ENCODE measurements at regions not wholly inside any gene's neighbourhood (a gene's known extent, or its start where the extent isn't known, plus 50 kb on each side); places are given as distances from the start of the nearest gene placed in this dataset.

GRCh38 chr12:24054416-24054815, 104.9 kb upstream of the SOX5 start (continued):
- TF ChIP-seq, protein P1, sequence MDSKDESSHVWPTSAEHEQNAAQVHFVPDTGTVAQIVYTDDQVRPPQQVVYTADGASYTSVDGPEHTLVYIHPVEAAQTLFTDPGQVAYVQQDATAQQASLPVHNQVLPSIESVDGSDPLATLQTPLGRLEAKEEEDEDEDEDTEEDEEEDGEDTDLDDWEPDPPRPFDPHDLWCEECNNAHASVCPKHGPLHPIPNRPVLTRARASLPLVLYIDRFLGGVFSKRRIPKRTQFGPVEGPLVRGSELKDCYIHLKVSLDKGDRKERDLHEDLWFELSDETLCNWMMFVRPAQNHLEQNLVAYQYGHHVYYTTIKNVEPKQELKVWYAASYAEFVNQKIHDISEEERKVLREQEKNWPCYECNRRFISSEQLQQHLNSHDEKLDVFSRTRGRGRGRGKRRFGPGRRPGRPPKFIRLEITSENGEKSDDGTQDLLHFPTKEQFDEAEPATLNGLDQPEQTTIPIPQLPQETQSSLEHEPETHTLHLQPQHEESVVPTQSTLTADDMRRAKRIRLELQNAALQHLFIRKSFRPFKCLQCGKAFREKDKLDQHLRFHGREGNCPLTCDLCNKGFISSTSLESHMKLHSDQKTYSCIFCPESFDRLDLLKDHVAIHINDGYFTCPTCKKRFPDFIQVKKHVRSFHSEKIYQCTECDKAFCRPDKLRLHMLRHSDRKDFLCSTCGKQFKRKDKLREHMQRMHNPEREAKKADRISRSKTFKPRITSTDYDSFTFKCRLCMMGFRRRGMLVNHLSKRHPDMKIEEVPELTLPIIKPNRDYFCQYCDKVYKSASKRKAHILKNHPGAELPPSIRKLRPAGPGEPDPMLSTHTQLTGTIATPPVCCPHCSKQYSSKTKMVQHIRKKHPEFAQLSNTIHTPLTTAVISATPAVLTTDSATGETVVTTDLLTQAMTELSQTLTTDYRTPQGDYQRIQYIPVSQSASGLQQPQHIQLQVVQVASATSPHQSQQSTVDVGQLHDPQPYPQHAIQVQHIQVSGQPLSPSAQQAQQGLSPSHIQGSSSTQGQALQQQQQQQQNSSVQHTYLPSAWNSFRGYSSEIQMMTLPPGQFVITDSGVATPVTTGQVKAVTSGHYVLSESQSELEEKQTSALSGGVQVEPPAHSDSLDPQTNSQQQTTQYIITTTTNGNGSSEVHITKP (CRISPR knock-in tag; IDR thresholded peaks at IDR 0.05; ENCODE audit: low read depth) = no peak
- TF ChIP-seq ZBTB37 (CRISPR knock-in tag; IDR thresholded peaks at IDR 0.05) = no peak
- no peak for TF ChIP-seq ZNF260 (CRISPR knock-in tag; IDR thresholded peaks at IDR 0.05; ENCODE audit: borderline replicate concordance, low read depth)
- TF ChIP-seq, protein P2, sequence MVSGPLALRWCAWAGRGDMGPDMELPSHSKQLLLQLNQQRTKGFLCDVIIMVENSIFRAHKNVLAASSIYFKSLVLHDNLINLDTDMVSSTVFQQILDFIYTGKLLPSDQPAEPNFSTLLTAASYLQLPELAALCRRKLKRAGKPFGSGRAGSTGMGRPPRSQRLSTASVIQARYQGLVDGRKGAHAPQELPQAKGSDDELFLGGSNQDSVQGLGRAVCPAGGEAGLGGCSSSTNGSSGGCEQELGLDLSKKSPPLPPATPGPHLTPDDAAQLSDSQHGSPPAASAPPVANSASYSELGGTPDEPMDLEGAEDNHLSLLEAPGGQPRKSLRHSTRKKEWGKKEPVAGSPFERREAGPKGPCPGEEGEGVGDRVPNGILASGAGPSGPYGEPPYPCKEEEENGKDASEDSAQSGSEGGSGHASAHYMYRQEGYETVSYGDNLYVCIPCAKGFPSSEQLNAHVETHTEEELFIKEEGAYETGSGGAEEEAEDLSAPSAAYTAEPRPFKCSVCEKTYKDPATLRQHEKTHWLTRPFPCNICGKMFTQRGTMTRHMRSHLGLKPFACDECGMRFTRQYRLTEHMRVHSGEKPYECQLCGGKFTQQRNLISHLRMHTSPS (CRISPR knock-in tag; IDR thresholded peaks at IDR 0.05; ENCODE audit: low read depth) = no peak

DNA sequence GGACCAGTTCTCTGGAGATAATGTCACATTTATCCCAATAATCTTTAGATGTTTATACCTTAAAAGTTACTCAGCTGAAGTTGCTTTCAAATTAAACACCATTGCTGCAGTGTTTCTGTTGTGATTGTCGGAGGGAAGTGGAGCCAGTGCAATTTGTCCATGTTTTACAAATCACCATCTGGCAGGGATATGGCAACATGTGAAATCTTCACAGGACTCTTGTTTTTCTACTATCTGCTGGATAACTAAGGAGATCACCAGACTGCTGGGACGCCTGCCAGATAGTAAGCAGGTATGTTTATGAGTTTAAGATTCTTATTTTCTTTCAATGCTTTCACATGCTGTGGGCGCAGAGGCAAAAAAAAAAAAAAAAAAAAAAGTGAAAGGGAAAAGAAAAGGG, 100.3 kb upstream of the SOX5 start:
- POLR2A ChIA-PET = interaction anchor here (0.7 kb wide), 1 partner anchor 9 kb away, joined by 5 read pairs; no protein-coding TSS in a partner anchor

More for the DNA sequence above, 100.3 kb upstream of the SOX5 start:
- ATAC-seq (no peak), FAIRE-seq (no peak), DNase-seq (ENCODE audit: low spot score) (no peak)
- TF ChIP-seq ZFP90 (CRISPR knock-in tag; IDR thresholded peaks at IDR 0.05; ENCODE audit: borderline replicate concordance) = no peak
- TF ChIP-seq ZNF468 (CRISPR knock-in tag; IDR thresholded peaks at IDR 0.05) = no peak
- no peak for TF ChIP-seq CHD4 (IDR thresholded peaks at IDR 0.05; ENCODE audit: borderline replicate concordance, low read length)
- TF ChIP-seq, protein P3, sequence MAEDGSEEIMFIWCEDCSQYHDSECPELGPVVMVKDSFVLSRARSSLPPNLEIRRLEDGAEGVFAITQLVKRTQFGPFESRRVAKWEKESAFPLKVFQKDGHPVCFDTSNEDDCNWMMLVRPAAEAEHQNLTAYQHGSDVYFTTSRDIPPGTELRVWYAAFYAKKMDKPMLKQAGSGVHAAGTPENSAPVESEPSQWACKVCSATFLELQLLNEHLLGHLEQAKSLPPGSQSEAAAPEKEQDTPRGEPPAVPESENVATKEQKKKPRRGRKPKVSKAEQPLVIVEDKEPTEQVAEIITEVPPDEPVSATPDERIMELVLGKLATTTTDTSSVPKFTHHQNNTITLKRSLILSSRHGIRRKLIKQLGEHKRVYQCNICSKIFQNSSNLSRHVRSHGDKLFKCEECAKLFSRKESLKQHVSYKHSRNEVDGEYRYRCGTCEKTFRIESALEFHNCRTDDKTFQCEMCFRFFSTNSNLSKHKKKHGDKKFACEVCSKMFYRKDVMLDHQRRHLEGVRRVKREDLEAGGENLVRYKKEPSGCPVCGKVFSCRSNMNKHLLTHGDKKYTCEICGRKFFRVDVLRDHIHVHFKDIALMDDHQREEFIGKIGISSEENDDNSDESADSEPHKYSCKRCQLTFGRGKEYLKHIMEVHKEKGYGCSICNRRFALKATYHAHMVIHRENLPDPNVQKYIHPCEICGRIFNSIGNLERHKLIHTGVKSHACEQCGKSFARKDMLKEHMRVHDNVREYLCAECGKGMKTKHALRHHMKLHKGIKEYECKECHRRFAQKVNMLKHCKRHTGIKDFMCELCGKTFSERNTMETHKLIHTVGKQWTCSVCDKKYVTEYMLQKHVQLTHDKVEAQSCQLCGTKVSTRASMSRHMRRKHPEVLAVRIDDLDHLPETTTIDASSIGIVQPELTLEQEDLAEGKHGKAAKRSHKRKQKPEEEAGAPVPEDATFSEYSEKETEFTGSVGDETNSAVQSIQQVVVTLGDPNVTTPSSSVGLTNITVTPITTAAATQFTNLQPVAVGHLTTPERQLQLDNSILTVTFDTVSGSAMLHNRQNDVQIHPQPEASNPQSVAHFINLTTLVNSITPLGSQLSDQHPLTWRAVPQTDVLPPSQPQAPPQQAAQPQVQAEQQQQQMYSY (CRISPR knock-in tag; IDR thresholded peaks at IDR 0.05) = peak; percentile 89
- in situ Hi-C loops (cut with HindIII; ENCODE audit: extremely low pct_ligation_motif_present, low pct_unique_long_range_greater_than_20kb) (no loop called here), intact Hi-C loops (cut with micrococcal nuclease; ENCODE audit: unreplicated experiment) (no loop called here)
- Histone ChIP-seq H4K20me1 (ENCODE audit: insufficient read depth, low read length) (no peaks in the 10 kb centered on the region), H3K79me2 (ENCODE audit: insufficient read depth, low read length) (no peaks in the 10 kb centered on the region), H3K4me3 (replicated peaks in 1 of 3; ENCODE audit: insufficient read depth in 1 of 3, low read depth in 2 of 3, low read length in 3 of 3) (no peak overlapping the region), H3K36me3 (replicated peaks in 1 of 2; ENCODE audit: control insufficient read depth in 1 of 2, insufficient read depth in 2 of 2, low read length in 2 of 2) (no peaks in the 10 kb centered on the region), H2AFZ (ENCODE audit: low read length) (no peak overlapping the region), H3K9me3 (ENCODE audit: low read length) (peaks cover 8% of the 10 kb centered on the region; the same call in 1 of the 2 replicates), H3K4me1 (ENCODE audit: insufficient read depth, low read length) (peaks cover 39% of the 10 kb centered on the region), H3K27me3 (ENCODE audit: control insufficient read depth in 1 of 2, insufficient read depth in 2 of 2, low read length in 2 of 2) (no peaks in the 10 kb centered on the region), H3K9ac (ENCODE audit: insufficient read depth, low read depth, low read length) (no peak overlapping the region), H3K4me2 (ENCODE audit: low read depth, low read length) (no peak overlapping the region), H3K27ac (ENCODE audit: extremely low read length, insufficient read depth, low read length) (no peak overlapping the region)
- WGBS (ENCODE audit: low lambda C conversion rate) = 90% methylated on average over 3 of the region's 3 CpGs
- CTCF ChIA-PET (ENCODE audit: low intra/inter-chr PET ratio, low total read pairs) = no interaction called here
- BruUV-seq (replicated peaks) = no TSS peak

All from HepG2 (cell line).